Spleen (tissue), 7 donors: ENCODE measurements at regions not wholly inside any gene's neighbourhood (a gene's known extent, or its start where the extent isn't known, plus 50 kb on each side); places are given as distances from the start of the nearest gene placed in this dataset.
"Not testable (repeated sequence)": the region's sequence is repeated elsewhere in the genome, so short reads cannot be mapped to it uniquely, and the experiment has no call there.

ENCODE experiments used
- POLR2A ChIP-seq, 3 donors: fragments of 450-650 bp; IDR thresholded peaks; one replicate each; pipeline ENCODE4 v1.5.1; 2017; ENCODE audit warnings: antibody characterized with exemption in 3 of 3, mild to moderate bottlenecking in 1 of 3
- POLR2AphosphoS5 ChIP-seq, 3 donors: sonication (generic); formaldehyde crosslinking; IDR thresholded peaks; one replicate each; pipeline ENCODE4 v1.5.1; 2017; ENCODE audit warnings: antibody characterized with exemption in 3 of 3
- TF ChIP-seq, protein P1 (sequence below), 11 experiments: fragments of 200-600 bp in 7 of 11; fragments of 450-650 bp in 4 of 11; sonication (generic) in 4 of 11; IDR thresholded peaks in 8 of 11; conservative IDR thresholded peaks in 3 of 11; 1 replicate in 7 of 11; 2 replicates in 4 of 11; pipeline versions ENCODE4 v1.4.0 to v1.8.0; 2016 to 2021; ENCODE audit warnings: antibody characterized with exemption in 11 of 11, inconsistent platforms in 4 of 11, mild to moderate bottlenecking in 1 of 11
- donor health status: DM: no; HTN: no; CAD: no; lungs with moderate emphysema.
- donor health status: DM: no; HTN: no; CAD: no.
- donor health status: DM: no; HTN: no; CAD: no.

DNA sequence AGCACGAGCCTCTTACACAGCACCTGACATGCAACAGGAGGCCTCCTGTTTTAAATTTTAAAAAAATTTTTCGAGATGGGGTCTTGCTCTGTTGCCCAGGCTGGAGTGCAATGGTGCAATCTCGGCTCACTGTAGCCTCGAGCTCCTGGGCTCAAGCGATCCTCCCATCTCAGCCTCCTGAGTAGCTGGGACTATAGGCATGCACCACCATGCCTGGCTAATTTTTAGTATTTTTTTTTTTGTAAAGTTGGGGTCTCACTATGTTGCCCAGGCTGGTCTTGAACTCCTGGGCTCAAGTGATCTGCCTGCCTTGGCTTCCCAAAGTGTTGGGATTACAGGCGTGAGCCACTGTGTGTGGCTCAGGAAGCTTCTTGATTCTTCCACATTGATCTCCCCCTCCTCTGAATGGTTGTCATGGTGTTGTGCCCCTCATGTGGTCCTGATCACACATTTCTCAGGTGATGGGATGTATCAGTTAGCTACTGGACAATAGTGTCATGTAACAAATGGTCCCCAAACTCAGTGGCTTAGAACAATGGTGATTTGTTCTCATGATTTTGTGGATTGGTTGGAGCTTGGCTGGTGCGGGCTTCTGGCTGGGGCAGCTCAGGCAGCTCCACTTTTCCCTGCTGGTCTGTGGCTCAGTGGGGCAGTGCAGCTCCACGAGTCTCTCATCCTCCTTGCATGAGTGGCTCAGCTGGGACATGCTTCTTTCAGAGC is 81.0 kb downstream of the RPS6KA4 start:
- TF ChIP-seq, protein P1, sequence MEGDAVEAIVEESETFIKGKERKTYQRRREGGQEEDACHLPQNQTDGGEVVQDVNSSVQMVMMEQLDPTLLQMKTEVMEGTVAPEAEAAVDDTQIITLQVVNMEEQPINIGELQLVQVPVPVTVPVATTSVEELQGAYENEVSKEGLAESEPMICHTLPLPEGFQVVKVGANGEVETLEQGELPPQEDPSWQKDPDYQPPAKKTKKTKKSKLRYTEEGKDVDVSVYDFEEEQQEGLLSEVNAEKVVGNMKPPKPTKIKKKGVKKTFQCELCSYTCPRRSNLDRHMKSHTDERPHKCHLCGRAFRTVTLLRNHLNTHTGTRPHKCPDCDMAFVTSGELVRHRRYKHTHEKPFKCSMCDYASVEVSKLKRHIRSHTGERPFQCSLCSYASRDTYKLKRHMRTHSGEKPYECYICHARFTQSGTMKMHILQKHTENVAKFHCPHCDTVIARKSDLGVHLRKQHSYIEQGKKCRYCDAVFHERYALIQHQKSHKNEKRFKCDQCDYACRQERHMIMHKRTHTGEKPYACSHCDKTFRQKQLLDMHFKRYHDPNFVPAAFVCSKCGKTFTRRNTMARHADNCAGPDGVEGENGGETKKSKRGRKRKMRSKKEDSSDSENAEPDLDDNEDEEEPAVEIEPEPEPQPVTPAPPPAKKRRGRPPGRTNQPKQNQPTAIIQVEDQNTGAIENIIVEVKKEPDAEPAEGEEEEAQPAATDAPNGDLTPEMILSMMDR (IDR thresholded peaks at IDR 0.05 in 8 of 11, conservative IDR thresholded peaks at IDR 0.05 in 3 of 11) = not testable (repeated sequence)
- not testable (repeated sequence) for TF ChIP-seq POLR2AphosphoS5, POLR2A (IDR thresholded peaks at IDR 0.05)
